Loucy (cell line): ENCODE measurements at regions not wholly inside any gene's neighbourhood (a gene's known extent, or its start where the extent isn't known, plus 50 kb on each side); places are given as distances from the start of the nearest gene placed in this dataset.

Experiments used
- H2AFZ ChIP-seq: fragments of 200-600 bp; sonication (generic); 2 replicates; pipeline ENCODE4 v1.6.0; 2016; ENCODE audit warnings: antibody characterized with exemption, mild to moderate bottlenecking, low read length, moderate library complexity
- H3F3A ChIP-seq: fragments of 200-600 bp; 2 replicates; pipeline ENCODE4 v1.6.0; 2016; ENCODE audit warnings: antibody characterized with exemption, low read depth, mild to moderate bottlenecking
- H3K27me3 ChIP-seq: fragments of 200-600 bp; sonication (generic); 2 replicates; pipeline ENCODE4 v1.6.1; 2014; ENCODE audit warnings: low read length, mild to moderate bottlenecking; ENCODE audit not compliant: insufficient read depth, poor library complexity, severe bottlenecking
- H3K36me3 ChIP-seq: fragments of 200-600 bp; sonication (generic); 2 replicates; pipeline ENCODE4 v1.6.1; 2016; ENCODE audit warnings: low read length; ENCODE audit not compliant: insufficient read depth
- H3K4me1 ChIP-seq: fragments of 200-600 bp; sonication (generic); 2 replicates; pipeline ENCODE4 v1.5.1; 2014; ENCODE audit warnings: low read length, mild to moderate bottlenecking; ENCODE audit not compliant: insufficient read depth, poor library complexity, severe bottlenecking
- H3K4me2 ChIP-seq: fragments of 200-600 bp; sonication (generic); 2 replicates; pipeline ENCODE4 v1.6.0; 2014; ENCODE audit warnings: antibody characterized with exemption, low read length, low read depth, mild to moderate bottlenecking; ENCODE audit not compliant: poor library complexity, severe bottlenecking
- H3K4me3 ChIP-seq: fragments of 200-600 bp; sonication (generic); 2 replicates; pipeline ENCODE4 v1.5.1; 2014; ENCODE audit warnings: low read length, mild to moderate bottlenecking, mixed read lengths; ENCODE audit not compliant: poor library complexity, severe bottlenecking
- H3K79me2 ChIP-seq: fragments of 200-600 bp; sonication (generic); 2 replicates; pipeline ENCODE4 v1.6.1; 2014; ENCODE audit warnings: low read length; ENCODE audit not compliant: insufficient read depth
- H3K9ac ChIP-seq: fragments of 200-600 bp; sonication (generic); 2 replicates; pipeline ENCODE4 v1.6.0; 2014; ENCODE audit warnings: mild to moderate bottlenecking, low read depth, low read length, moderate library complexity; ENCODE audit not compliant: poor library complexity, severe bottlenecking
- H3K9me2 ChIP-seq: fragments of 200-600 bp; sonication (generic); replicated peaks from 2 replicates; pipeline ENCODE4 v1.6.1; 2016; ENCODE audit warnings: low read depth, low read length, mixed read lengths
- H3K9me3 ChIP-seq: fragments of 200-600 bp; sonication (generic); 2 replicates; pipeline ENCODE4 v1.6.1; 2014; ENCODE audit warnings: mild to moderate bottlenecking, antibody characterized with exemption, low read length, low read depth; ENCODE audit not compliant: insufficient read depth
- H4K20me1 ChIP-seq: fragments of 200-600 bp; sonication (generic); 2 replicates; pipeline ENCODE4 v1.6.0; 2014; ENCODE audit warnings: antibody characterized with exemption, low read length, mild to moderate bottlenecking; ENCODE audit not compliant: insufficient read depth, poor library complexity, severe bottlenecking
- CTCF ChIP-seq: fragments of 200-600 bp; sonication (generic); conservative IDR thresholded peaks from 2 replicates; pipeline ENCODE4 v1.5.1; 2014; ENCODE audit warnings: mild to moderate bottlenecking, antibody characterized with exemption, low read length
- EZH2phosphoT487 ChIP-seq: fragments of 200-600 bp; IDR thresholded peaks from 2 replicates; pipeline ENCODE4 v1.6.1; 2018; ENCODE audit warnings: antibody characterized with exemption, mild to moderate bottlenecking, moderate library complexity, borderline replicate concordance

GRCh38 chr2:175441181-175441761, 259.8 kb upstream of the ATP5MC3 start:
- Histone ChIP-seq H3K79me2 (no peaks in the 10 kb centered on the region), H4K20me1 (no peaks in the 10 kb centered on the region), H3F3A (no peaks in the 10 kb centered on the region), H3K4me3 (no peak overlapping the region), H3K36me3 (no peaks in the 10 kb centered on the region), H2AFZ (no peak overlapping the region), H3K27me3 (no peaks in the 10 kb centered on the region), H3K9me2 (no peaks in the 10 kb centered on the region), H3K4me1 (peaks cover 7% of the 10 kb centered on the region), H3K9me3 (no peaks in the 10 kb centered on the region), H3K9ac (no peak overlapping the region), H3K4me2 (no peak overlapping the region)
- TF ChIP-seq CTCF, result no peak

DNA sequence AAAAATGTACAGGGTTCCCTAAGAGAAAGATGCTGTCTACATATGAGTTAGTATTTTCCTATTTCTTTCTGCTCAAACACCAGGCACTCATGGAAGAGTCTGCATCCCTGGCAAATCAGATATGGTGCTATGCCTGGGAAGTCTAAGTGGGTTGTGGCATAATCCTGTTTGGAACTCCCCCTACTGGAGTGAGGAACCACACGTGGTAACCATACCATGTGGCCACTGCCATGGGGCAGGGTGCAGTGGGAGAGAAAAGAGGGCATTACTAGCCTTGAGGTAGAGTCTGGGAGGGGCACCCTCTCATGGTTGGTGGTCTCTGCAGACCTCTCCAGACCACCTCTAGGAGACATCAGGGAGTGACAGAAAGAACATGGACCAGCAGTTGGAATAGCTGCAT, 257.9 kb upstream of the ATP5MC3 start:
- peaks cover 7% of the 10 kb centered on the region for H3K4me1 ChIP-seq

DNA sequence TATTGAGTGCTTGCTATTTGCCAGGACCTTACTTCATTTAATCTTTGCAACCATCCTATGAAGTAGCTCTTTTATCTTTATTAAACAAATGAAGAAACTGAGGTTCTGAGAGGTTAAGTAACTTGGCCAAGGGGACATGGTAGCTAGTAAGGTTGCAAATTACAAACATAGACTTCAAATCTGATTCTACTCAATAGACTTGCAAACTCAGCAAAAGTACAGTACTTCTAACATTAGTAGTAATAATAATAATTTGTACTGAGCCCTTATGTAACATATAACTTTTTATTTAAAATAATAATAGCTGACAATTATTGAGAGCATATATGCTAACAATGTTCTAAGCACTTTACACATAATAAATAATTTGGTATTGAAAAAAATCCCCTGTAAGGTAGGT, 255.7 kb upstream of the ATP5MC3 start:
- no peaks in the 10 kb centered on the region for H3K9me3 ChIP-seq

More for the DNA sequence above, 257.9 kb upstream of the ATP5MC3 start:
- no peak overlapping the region for H3K9ac ChIP-seq
- H3K27me3 ChIP-seq, result no peaks in the 10 kb centered on the region
- TF ChIP-seq CTCF (peak; percentile 30), EZH2phosphoT487 (no peak)
- H3K9me3 ChIP-seq, result no peaks in the 10 kb centered on the region
- no peaks in the 10 kb centered on the region for H4K20me1 ChIP-seq
- no peaks in the 10 kb centered on the region for H3K9me2 ChIP-seq
- H3K4me3 ChIP-seq, result no peak overlapping the region
- H3F3A ChIP-seq, result no peaks in the 10 kb centered on the region
- H3K4me2 ChIP-seq, result no peak overlapping the region
- H2AFZ ChIP-seq, result no peak overlapping the region
- H3K36me3 ChIP-seq, result no peaks in the 10 kb centered on the region
- H3K79me2 ChIP-seq, result no peaks in the 10 kb centered on the region

More for the DNA sequence above, 255.7 kb upstream of the ATP5MC3 start:
- TF ChIP-seq EZH2phosphoT487 (no peak), CTCF (no peak)
- peaks cover 13% of the 10 kb centered on the region for H3K4me1 ChIP-seq
- H3K27me3 ChIP-seq, result no peaks in the 10 kb centered on the region
- H3K9ac ChIP-seq, result no peak overlapping the region
- H3K79me2 ChIP-seq, result no peaks in the 10 kb centered on the region
- H2AFZ ChIP-seq, result no peak overlapping the region
- H3K4me3 ChIP-seq, result no peak overlapping the region
- no peaks in the 10 kb centered on the region for H3F3A ChIP-seq
- no peaks in the 10 kb centered on the region for H3K36me3 ChIP-seq
- no peaks in the 10 kb centered on the region for H4K20me1 ChIP-seq
- H3K9me2 ChIP-seq, result no peaks in the 10 kb centered on the region
- H3K4me2 ChIP-seq, result no peak overlapping the region
